IMR-90 (cell line): ENCODE measurements at regions not wholly inside any gene's neighbourhood (a gene's known extent, or its start where the extent isn't known, plus 50 kb on each side); places are given as distances from the start of the nearest gene placed in this dataset.

Experiments used
- ATAC-seq: fragments of 200-7000 bp; cut with Tn5 transposase; 2 replicates; pipeline ENCODE4 v1.9.1; 2020; ENCODE audit warnings: low read depth, mild to moderate bottlenecking, moderate library complexity
- BruUV-seq: library from RNA; stranded (reverse); fragments of 400-500 nt; replicated peaks from 2 replicates; lab custom pipeline; 2021; lab: Mats Ljungman, UMichigan
- CTCF ChIA-PET: fragments of 300-600 bp; formaldehyde crosslinking; extraction: SDS; loops from one replicate; lab custom pipeline; 2021; ENCODE audit warnings: antibody characterized with exemption; lab: Yijun Ruan, JAX
- POLR2A ChIA-PET: fragments of 300-600 bp; sonication (Branson Sonifier 250); formaldehyde crosslinking; loops from one replicate; lab custom pipeline; 2022; ENCODE audit warnings: antibody characterized with exemption; ENCODE audit not compliant: unreplicated experiment; lab: Charles Lee
- DNase-seq: peaks from one replicate; pipeline ENCODE4 v3.0.0; 2013
- H2AFZ ChIP-seq: replicated peaks from 2 replicates; pipeline ENCODE3; 2013; ENCODE audit warnings: low read length, mild to moderate bottlenecking; ENCODE audit not compliant: poor library complexity
- H2AK5ac ChIP-seq: 2 replicates; pipeline ENCODE4 v1.6.1; 2013; ENCODE audit warnings: low read depth, low read length, inconsistent platforms
- H2AK9ac ChIP-seq: replicated peaks from 2 replicates; pipeline ENCODE3; 2013; ENCODE audit warnings: mild to moderate bottlenecking, low read depth, low read length, moderate library complexity; ENCODE audit not compliant: poor library complexity
- H2BK120ac ChIP-seq: 2 replicates; pipeline ENCODE4 v1.6.1; 2013; ENCODE audit warnings: low read depth, low read length, inconsistent platforms
- H2BK15ac ChIP-seq: 3 replicates; pipeline ENCODE4 v1.6.1; 2013; ENCODE audit warnings: low read depth, low read length, inconsistent platforms
- H2BK20ac ChIP-seq: 2 replicates; pipeline ENCODE4 v1.6.1; 2013; ENCODE audit warnings: low read depth, mild to moderate bottlenecking, inconsistent platforms, low read length, moderate library complexity
- H2BK5ac ChIP-seq: 2 replicates; pipeline ENCODE4 v1.6.1; 2013; ENCODE audit warnings: mild to moderate bottlenecking, low read depth, low read length, inconsistent platforms; ENCODE audit not compliant: poor library complexity, severe bottlenecking
- H3K14ac ChIP-seq: replicated peaks from 2 replicates; pipeline ENCODE4 v1.6.1; 2013; ENCODE audit warnings: low read depth, low read length, inconsistent platforms
- H3K18ac ChIP-seq: 2 replicates; pipeline ENCODE4 v1.6.1; 2013; ENCODE audit warnings: low read depth, low read length, control low read depth
- H3K23ac ChIP-seq: 2 replicates; pipeline ENCODE4 v1.6.1; 2013; ENCODE audit warnings: low read depth, low read length, inconsistent platforms
- H3K27ac ChIP-seq: 2 replicates; pipeline ENCODE4 v1.5.1; 2013; ENCODE audit warnings: mild to moderate bottlenecking, control low read depth, low read length; ENCODE audit not compliant: insufficient read depth
- H3K27me3 ChIP-seq: 2 replicates; pipeline ENCODE4 v1.6.1; 2013; ENCODE audit warnings: low read length; ENCODE audit not compliant: control insufficient read depth, insufficient read depth
- H3K36me3 ChIP-seq: 2 replicates; pipeline ENCODE4 v1.6.1; 2013; ENCODE audit warnings: low read length, mixed read lengths; ENCODE audit not compliant: control insufficient read depth, insufficient read depth
- H3K4ac ChIP-seq: 2 replicates; pipeline ENCODE4 v1.6.1; 2013; ENCODE audit warnings: low read depth, low read length, inconsistent platforms
- H3K4me1 ChIP-seq: 2 replicates; pipeline ENCODE4 v1.6.1; 2013; ENCODE audit warnings: low read length, mixed read lengths; ENCODE audit not compliant: control insufficient read depth, insufficient read depth
- H3K4me2 ChIP-seq: 2 replicates; pipeline ENCODE4 v1.6.1; 2013; ENCODE audit warnings: low read depth, mild to moderate bottlenecking, control low read depth, low read length, moderate library complexity
- H3K4me3 ChIP-seq: 2 replicates; pipeline ENCODE4 v1.5.1; 2013; ENCODE audit warnings: low read depth, mild to moderate bottlenecking, control low read depth, low read length, moderate library complexity; ENCODE audit not compliant: insufficient read depth
- H3K56ac ChIP-seq: 2 replicates; pipeline ENCODE4 v1.6.1; 2013; ENCODE audit warnings: low read length, inconsistent platforms; ENCODE audit not compliant: insufficient read depth; ENCODE audit errors: extremely low read depth
- H3K79me1 ChIP-seq, 2 experiments: 2 replicates each; pipeline ENCODE4 v1.6.1; 2013; ENCODE audit warnings: low read length in 2 of 2, inconsistent platforms in 1 of 2, low read depth in 1 of 2
- H3K9ac ChIP-seq: 2 replicates; pipeline ENCODE4 v1.6.1; 2013; ENCODE audit warnings: low read depth, low read length, control low read depth
- H3K9me1 ChIP-seq: 2 replicates; pipeline ENCODE4 v1.6.1; 2013; ENCODE audit warnings: low read length, inconsistent platforms; ENCODE audit not compliant: insufficient read depth
- H3K9me3 ChIP-seq: 2 replicates; pipeline ENCODE4 v1.6.1; 2013; ENCODE audit warnings: low read length; ENCODE audit not compliant: control insufficient read depth, insufficient read depth
- H4K20me1 ChIP-seq: 2 replicates; pipeline ENCODE4 v1.6.1; 2013; ENCODE audit warnings: low read length, inconsistent platforms; ENCODE audit not compliant: insufficient read depth
- H4K5ac ChIP-seq: 2 replicates; pipeline ENCODE4 v1.6.1; 2013; ENCODE audit warnings: mild to moderate bottlenecking, low read depth, low read length, control low read depth
- H4K8ac ChIP-seq, 2 experiments: 2 replicates each; pipeline ENCODE4 v1.6.1; 2013; ENCODE audit warnings: low read depth in 2 of 2, low read length in 2 of 2, control low read depth in 1 of 2, inconsistent platforms in 1 of 2
- H4K91ac ChIP-seq: 2 replicates; pipeline ENCODE4 v1.6.1; 2013; ENCODE audit warnings: low read depth, low read length, inconsistent platforms; ENCODE audit not compliant: insufficient read depth
- BHLHE40 ChIP-seq: fragments of 150-350 bp; IDR thresholded peaks from 2 replicates; pipeline ENCODE4 v1.6.1; 2016; ENCODE audit warnings: mild to moderate bottlenecking, low read depth, low read length
- CHD1 ChIP-seq: IDR thresholded peaks from 2 replicates; pipeline ENCODE4 v1.6.1; 2012; ENCODE audit warnings: low read depth, low read length, improper control_type of control experiment
- FOS ChIP-seq: fragments of 150-350 bp; IDR thresholded peaks from 2 replicates; pipeline ENCODE4 v1.6.1; 2016; ENCODE audit warnings: low read depth, low read length
- MAFK ChIP-seq: IDR thresholded peaks from 2 replicates; pipeline ENCODE4 v1.6.1; 2012; ENCODE audit warnings: low read depth, low read length, improper control_type of control experiment
- NFE2L2 ChIP-seq: fragments of 150-350 bp; IDR thresholded peaks from 2 replicates; pipeline ENCODE4 v1.6.1; 2016; ENCODE audit warnings: low read depth, mild to moderate bottlenecking, low read length
- POLR2A ChIP-seq: IDR thresholded peaks from 2 replicates; pipeline ENCODE4 v1.6.1; 2012; ENCODE audit warnings: mild to moderate bottlenecking, low read depth, low read length
- RCOR1 ChIP-seq: IDR thresholded peaks from 2 replicates; pipeline ENCODE4 v1.6.1; 2012; ENCODE audit warnings: mild to moderate bottlenecking, low read length, improper control_type of control experiment; ENCODE audit not compliant: insufficient replicate concordance
- RFX5 ChIP-seq: IDR thresholded peaks from 2 replicates; pipeline ENCODE4 v1.8.0; 2012; ENCODE audit warnings: low read depth, mild to moderate bottlenecking, low read length, moderate library complexity
- WGBS, 2 experiments: methylation state at CpG; one replicate each; pipeline versions ENCODE4 v1.1.5 to v1.1.7; 2013; ENCODE audit warnings: missing lambda C conversion rate in 2 of 2; ENCODE audit not compliant: insufficient read length in 1 of 2; ENCODE audit errors: extremely low coverage in 2 of 2; 5-methylcytosine and 5-hydroxymethylcytosine counted together
- dilution Hi-C: fragments of 300-500 bp; cut with HindIII; formaldehyde crosslinking; loops from one replicate; pipeline ENCODE4 v1.14.3; 2018; ENCODE audit warnings: low sequenced_read_pairs; ENCODE audit not compliant: unreplicated experiment
- in situ Hi-C: fragments of 300-500 bp; cut with MboI; formaldehyde crosslinking; loops from 3 replicates; pipeline ENCODE4 v1.14.3; 2019; ENCODE audit warnings: low sequenced_read_pairs, inconsistent platforms, mixed read lengths
- intact Hi-C: fragments of 100-400 bp; cut with micrococcal nuclease; formaldehyde crosslinking; loops from 2 replicates; pipeline ENCODE4 v1.10.0; 2022
- TF ChIP-seq, protein P1 (sequence below): conservative IDR thresholded peaks from 2 replicates; pipeline ENCODE4 v1.5.1; 2012; ENCODE audit warnings: mild to moderate bottlenecking, low read depth, low read length, improper control_type of control experiment
- TF ChIP-seq, protein P2 (sequence below): fragments of 150-350 bp; IDR thresholded peaks from 2 replicates; pipeline ENCODE4 v1.6.1; 2017; ENCODE audit warnings: mild to moderate bottlenecking, antibody characterized with exemption, low read length, low read depth

DNA sequence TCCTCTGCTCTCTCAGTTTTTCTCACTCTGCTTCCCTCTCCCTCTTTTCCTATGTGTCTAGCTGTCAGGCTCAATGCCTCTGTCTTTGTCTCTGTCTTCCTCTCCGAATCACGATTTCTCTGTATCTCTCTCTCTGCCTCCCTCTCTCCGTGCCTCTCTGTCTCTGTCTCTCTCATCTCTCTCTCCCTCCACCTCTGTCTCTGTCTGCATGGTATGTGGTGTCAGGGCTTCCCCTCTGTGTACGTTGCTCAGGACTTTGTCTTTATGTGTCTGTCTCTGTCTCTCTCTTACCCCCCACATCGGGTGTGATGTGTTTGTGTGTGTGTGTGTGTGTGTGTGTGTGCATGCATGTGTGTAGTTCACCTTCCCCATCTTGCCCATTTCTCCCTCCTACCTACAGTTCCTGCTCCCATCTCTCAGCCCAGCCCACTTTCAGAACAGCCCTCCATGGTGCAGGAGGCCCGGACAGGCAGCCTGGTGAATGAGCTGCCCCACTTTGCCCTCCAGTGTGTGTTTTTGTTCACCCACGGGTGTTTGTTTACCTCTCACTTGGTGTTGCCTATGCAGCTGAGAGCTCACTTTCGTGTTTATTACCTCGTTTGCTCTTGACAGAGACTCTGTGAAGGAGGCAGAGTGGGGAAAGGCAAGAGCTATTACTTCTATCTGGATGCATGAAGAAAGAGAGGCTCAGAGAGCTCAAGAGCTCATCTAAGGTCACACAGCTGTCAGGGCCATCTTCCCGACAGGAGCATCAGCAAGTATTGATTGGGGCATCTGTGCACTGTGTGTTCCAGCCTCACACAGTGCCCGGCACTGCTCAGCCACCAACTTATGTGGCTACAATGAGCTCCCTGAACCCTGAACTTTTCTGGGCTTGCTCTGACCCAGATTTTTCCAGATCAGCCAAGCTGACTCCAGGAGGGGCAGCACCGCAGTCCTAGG is 163.5 kb upstream of the ZMIZ1 start:
- Histone ChIP-seq H3K4me1 (no peaks in the 10 kb centered on the region), H3K9me1 (no peaks in the 10 kb centered on the region), H3K4me2 (no peak overlapping the region), H4K8ac (no peak overlapping the region), H2AFZ (no peak overlapping the region), H3K36me3 (no peaks in the 10 kb centered on the region), H3K79me1 (no peaks in the 10 kb centered on the region), H3K4ac (no peak overlapping the region), H2AK9ac (no peak overlapping the region), H2BK20ac (no peak overlapping the region), H3K4me3 (no peak overlapping the region), H2BK15ac (no peak overlapping the region), H3K27ac (no peak overlapping the region), H2BK5ac (no peak overlapping the region), H4K5ac (no peak overlapping the region), H3K27me3 (peaks cover 77% of the 10 kb centered on the region), H3K18ac (no peak overlapping the region), H2BK120ac (no peak overlapping the region), H3K9me3 (no peaks in the 10 kb centered on the region), H4K20me1 (no peaks in the 10 kb centered on the region), H4K91ac (no peak overlapping the region), H3K56ac (no peak overlapping the region), H3K23ac (no peak overlapping the region), H3K9ac (no peak overlapping the region), H2AK5ac (no peak overlapping the region), H3K14ac (no peak overlapping the region)
- CTCF ChIA-PET = no interaction called here
- dilution Hi-C loops = no loop called here
- in situ Hi-C loops = no loop called here
- ATAC-seq = no peak
- POLR2A ChIA-PET = no interaction called here
- intact Hi-C loops = no loop called here
- WGBS, 2 experiments = 54% methylated on average over 5 of the region's 12 CpGs; no CpG with 5 or more reads in 1 of the 2 experiments
- no TSS peak for BruUV-seq
- DNase-seq = no peak
- TF ChIP-seq POLR2A (no peak), BHLHE40 (no peak), CHD1 (no peak), RCOR1 (no peak), RFX5 (no peak), FOS (no peak), NFE2L2 (no peak), MAFK (no peak)
- TF ChIP-seq, protein P1, sequence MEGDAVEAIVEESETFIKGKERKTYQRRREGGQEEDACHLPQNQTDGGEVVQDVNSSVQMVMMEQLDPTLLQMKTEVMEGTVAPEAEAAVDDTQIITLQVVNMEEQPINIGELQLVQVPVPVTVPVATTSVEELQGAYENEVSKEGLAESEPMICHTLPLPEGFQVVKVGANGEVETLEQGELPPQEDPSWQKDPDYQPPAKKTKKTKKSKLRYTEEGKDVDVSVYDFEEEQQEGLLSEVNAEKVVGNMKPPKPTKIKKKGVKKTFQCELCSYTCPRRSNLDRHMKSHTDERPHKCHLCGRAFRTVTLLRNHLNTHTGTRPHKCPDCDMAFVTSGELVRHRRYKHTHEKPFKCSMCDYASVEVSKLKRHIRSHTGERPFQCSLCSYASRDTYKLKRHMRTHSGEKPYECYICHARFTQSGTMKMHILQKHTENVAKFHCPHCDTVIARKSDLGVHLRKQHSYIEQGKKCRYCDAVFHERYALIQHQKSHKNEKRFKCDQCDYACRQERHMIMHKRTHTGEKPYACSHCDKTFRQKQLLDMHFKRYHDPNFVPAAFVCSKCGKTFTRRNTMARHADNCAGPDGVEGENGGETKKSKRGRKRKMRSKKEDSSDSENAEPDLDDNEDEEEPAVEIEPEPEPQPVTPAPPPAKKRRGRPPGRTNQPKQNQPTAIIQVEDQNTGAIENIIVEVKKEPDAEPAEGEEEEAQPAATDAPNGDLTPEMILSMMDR = no peak
- TF ChIP-seq, protein P2, sequence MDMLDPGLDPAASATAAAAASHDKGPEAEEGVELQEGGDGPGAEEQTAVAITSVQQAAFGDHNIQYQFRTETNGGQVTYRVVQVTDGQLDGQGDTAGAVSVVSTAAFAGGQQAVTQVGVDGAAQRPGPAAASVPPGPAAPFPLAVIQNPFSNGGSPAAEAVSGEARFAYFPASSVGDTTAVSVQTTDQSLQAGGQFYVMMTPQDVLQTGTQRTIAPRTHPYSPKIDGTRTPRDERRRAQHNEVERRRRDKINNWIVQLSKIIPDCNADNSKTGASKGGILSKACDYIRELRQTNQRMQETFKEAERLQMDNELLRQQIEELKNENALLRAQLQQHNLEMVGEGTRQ = no peak
